ENCODE measurements at regions not wholly inside any gene's neighbourhood (a gene's known extent, or its start where the extent isn't known, plus 50 kb on each side); places are given as distances from the start of the nearest gene placed in this dataset.

DNA sequence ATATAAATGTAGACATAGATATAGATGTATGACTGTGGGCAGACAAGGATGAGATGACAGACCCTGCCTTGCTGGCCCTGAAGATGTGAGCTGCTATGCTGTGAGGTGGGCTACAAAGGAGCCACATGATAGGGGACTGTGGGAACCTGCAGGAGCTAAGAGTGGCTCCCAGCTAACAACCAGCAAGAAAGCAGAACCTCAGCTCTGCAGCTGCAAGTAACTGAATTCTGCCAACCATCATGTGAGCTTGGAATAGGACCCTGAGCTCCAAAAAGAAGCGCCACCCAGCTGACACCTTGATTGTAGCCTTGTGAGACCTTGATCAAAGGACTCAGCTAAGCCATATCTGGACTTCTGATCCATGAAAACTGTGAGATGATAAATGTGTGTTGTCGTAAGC lies 123.3 kb upstream of the GRM7 start:
- TF ChIP-seq, protein P1, sequence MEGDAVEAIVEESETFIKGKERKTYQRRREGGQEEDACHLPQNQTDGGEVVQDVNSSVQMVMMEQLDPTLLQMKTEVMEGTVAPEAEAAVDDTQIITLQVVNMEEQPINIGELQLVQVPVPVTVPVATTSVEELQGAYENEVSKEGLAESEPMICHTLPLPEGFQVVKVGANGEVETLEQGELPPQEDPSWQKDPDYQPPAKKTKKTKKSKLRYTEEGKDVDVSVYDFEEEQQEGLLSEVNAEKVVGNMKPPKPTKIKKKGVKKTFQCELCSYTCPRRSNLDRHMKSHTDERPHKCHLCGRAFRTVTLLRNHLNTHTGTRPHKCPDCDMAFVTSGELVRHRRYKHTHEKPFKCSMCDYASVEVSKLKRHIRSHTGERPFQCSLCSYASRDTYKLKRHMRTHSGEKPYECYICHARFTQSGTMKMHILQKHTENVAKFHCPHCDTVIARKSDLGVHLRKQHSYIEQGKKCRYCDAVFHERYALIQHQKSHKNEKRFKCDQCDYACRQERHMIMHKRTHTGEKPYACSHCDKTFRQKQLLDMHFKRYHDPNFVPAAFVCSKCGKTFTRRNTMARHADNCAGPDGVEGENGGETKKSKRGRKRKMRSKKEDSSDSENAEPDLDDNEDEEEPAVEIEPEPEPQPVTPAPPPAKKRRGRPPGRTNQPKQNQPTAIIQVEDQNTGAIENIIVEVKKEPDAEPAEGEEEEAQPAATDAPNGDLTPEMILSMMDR (IDR thresholded peaks at IDR 0.05; ENCODE audit: borderline replicate concordance, extremely low read depth, low read length, poor library complexity, severe bottlenecking) = no peak
- no peak for TF ChIP-seq EZH2 (IDR thresholded peaks at IDR 0.05; ENCODE audit: borderline replicate concordance, low read depth, low read length, severe bottlenecking)

Measured in DND-41 (cell line).